Aorta (tissue), 5 donors: ENCODE measurements at regions not wholly inside any gene's neighbourhood (a gene's known extent, or its start where the extent isn't known, plus 50 kb on each side); places are given as distances from the start of the nearest gene placed in this dataset.

ENCODE experiments used
- ATAC-seq: fragments of 200-7000 bp; cut with Tn5 transposase; one replicate; pipeline ENCODE4 v1.9.1; 2022; ENCODE audit warnings: moderate library complexity; ENCODE audit not compliant: low FRiP score
- DNase-seq, 2 donors: peaks; one replicate each; pipeline ENCODE4 v3.0.0-alpha.2; 2020
- H3K27ac ChIP-seq, 2 donors: one replicate each; pipeline ENCODE4 v1.5.1; 2013; ENCODE audit warnings: low read length in 2 of 2, mild to moderate bottlenecking in 2 of 2, moderate library complexity in 2 of 2, control low read depth in 1 of 2, inconsistent platforms in 1 of 2, low read depth in 1 of 2
- H3K27me3 ChIP-seq, 2 donors: one replicate each; pipeline ENCODE4 v1.6.1; 2013; ENCODE audit warnings: control low read depth in 1 of 2, low read length in 1 of 2, mild to moderate bottlenecking in 1 of 2, moderate library complexity in 1 of 2; ENCODE audit not compliant: insufficient read depth in 2 of 2, control insufficient read depth in 1 of 2
- H3K36me3 ChIP-seq, 2 donors: one replicate each; pipeline ENCODE4 v1.6.1; 2013; ENCODE audit warnings: control low read depth in 1 of 2, low read length in 1 of 2, mild to moderate bottlenecking in 1 of 2; ENCODE audit not compliant: insufficient read depth in 2 of 2, control insufficient read depth in 1 of 2
- H3K4me1 ChIP-seq, 2 donors: one replicate each; pipeline ENCODE4 v1.6.1; 2013; ENCODE audit warnings: low read length in 2 of 2, control low read depth in 1 of 2, mild to moderate bottlenecking in 1 of 2, moderate library complexity in 1 of 2; ENCODE audit not compliant: insufficient read depth in 2 of 2, control insufficient read depth in 1 of 2
- H3K4me3 ChIP-seq, 2 donors: one replicate each; pipeline ENCODE4 v1.5.1; 2013; ENCODE audit warnings: low read length in 2 of 2, control low read depth in 1 of 2, mild to moderate bottlenecking in 1 of 2
- H3K9me3 ChIP-seq: one replicate; pipeline ENCODE4 v1.6.1; 2013; ENCODE audit warnings: mild to moderate bottlenecking, low read length; ENCODE audit not compliant: control insufficient read depth
- WGBS, 2 donors: extraction: QIAGEN DNeasy Blood & Tissue Kit; methylation state at CpG; one replicate each; pipeline ENCODE4 v1.1.7; 2013; 5-methylcytosine and 5-hydroxymethylcytosine counted together
- intact Hi-C, 2 donors: fragments of 100-400 bp; cut with DNase I; formaldehyde crosslinking; loops; one replicate each; pipeline versions ENCODE4 v1.14.2 to v1.15.0; 2022
- donor health status: healthy with polysubstance abuse.
- donor health status: Bipolar disorder and iron deficiency.
- donor health status: DM: no; HTN: no; CAD: no.
- donor health status: DM: no; HTN: no; CAD: no.
- donor health status: DM: yes; HTN: yes; CAD: no.

DNA sequence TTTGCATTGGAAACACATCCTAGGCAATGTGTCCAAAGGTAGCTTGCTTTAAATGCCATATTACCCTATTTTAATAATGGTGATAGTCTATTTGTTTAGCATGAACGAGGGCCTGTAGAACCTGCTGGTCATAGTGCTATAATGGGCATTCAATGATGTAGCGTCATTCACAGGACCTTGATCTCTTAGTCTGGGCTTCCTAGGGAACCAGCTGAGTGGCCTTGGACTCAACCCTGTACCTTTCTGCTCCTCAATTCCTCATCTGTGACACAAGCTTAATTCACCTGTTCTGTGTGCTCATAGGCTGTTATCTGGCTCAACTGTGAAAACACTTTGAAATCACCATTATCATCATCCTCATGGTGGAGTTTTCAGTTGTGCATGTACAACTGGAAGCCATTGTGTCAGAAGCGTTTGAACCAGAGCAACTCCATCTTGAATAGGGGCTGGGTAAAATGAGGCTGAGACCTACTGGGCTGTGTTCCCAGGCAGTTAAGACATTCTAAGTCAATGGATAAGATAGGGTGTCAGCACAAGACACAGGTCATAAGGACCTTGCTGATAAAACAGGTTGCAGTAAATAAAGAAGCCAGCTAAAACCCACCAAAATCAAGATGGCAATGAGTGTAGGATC lies 346.8 kb upstream of the KLF3 start:
- Histone ChIP-seq H3K27me3 (no peaks in the 10 kb centered on the region), H3K4me3 (no peak overlapping the region), H3K27ac (no peak overlapping the region), H3K36me3 (no peaks in the 10 kb centered on the region), H3K4me1 (no peaks in the 10 kb centered on the region), H3K9me3 (peaks cover 2% of the 10 kb centered on the region)
- WGBS, 2 donors = 98 to 99% methylated on average over 3 of the region's 3 CpGs
- no peak for ATAC-seq
- no peak for DNase-seq
- intact Hi-C loops = loop anchor here (5.0 kb wide), 3 partner anchors 130 to 255 kb away; no protein-coding TSS in a partner anchor

GRCh38 chr4:38318737-38319455 lies 345.1 kb upstream of the KLF3 start:
- Histone ChIP-seq H3K4me3 (no peak overlapping the region), H3K27me3 (no peaks in the 10 kb centered on the region), H3K9me3 (no peaks in the 10 kb centered on the region), H3K36me3 (no peaks in the 10 kb centered on the region), H3K4me1 (no peaks in the 10 kb centered on the region), H3K27ac (peak overlapping the region in 1 of 2 donors; percentile 68)
- WGBS, 2 donors = 1% methylated on average over 22 of the region's 22 CpGs
- intact Hi-C loops = loop anchor here (2.0 to 5.0 kb wide), 5 partner anchors 108 to 344 kb away; no protein-coding TSS in a partner anchor
- peak; percentile 94 to 95 for DNase-seq
- peak; percentile 96 for ATAC-seq

DNA sequence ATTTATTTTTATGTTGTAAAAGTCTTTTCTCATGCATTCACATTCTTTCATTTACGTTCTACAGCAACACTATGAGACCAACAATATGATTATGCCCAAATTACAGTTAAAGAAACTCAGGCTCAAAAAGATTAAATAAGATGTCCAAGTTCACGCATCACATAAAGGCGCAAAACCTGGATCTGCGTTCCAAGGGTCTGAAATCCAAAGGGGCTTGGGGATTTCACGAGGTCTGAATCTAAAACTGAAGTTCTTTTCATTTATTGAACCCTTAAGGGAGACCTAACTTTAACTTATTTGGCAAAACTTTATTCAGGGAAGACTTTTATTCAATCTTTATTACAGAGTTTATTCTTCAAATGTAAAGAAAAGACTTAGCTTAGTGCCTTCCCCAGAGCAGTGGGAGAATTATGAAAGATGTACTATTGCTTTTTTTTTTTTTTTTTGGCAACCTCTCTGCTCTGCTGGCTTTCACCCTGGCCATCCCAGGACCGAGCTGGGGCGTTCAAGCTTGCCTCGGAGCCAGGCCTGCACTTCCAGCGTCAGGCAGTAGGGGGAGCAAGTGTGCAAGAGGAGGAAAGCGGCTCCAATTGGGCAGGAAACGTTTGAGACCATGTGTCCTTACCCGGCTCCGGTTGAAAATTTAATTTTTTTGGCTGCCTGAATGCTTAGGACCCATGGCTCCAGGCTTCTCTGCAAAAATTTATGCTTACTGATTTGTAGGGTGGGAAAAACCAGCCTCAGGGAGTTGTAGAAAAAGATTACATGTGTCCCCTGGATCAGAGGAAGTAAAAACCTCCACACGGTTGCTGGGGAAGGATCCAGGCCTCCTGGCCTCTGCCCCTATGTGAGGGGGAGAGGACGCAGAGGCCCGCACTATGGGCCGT lies 344.3 kb upstream of the KLF3 start:
- H3K36me3 ChIP-seq = no peaks in the 10 kb centered on the region
- peak; percentile 97 for ATAC-seq
- H3K27ac ChIP-seq = peak overlapping the region in 1 of 2 donors; percentile 68
- H3K4me1 ChIP-seq = no peaks in the 10 kb centered on the region
- H3K4me3 ChIP-seq = no peak overlapping the region
- DNase-seq = peak; percentile 96 to 99
- intact Hi-C loops = loop anchor here (1.0 to 5.0 kb wide), 9 partner anchors 48 to 356 kb away; no protein-coding TSS in a partner anchor
- H3K9me3 ChIP-seq = no peaks in the 10 kb centered on the region
- 16 to 21% methylated on average over 17 of the region's 17 CpGs for WGBS, 2 donors
- H3K27me3 ChIP-seq = no peaks in the 10 kb centered on the region

DNA sequence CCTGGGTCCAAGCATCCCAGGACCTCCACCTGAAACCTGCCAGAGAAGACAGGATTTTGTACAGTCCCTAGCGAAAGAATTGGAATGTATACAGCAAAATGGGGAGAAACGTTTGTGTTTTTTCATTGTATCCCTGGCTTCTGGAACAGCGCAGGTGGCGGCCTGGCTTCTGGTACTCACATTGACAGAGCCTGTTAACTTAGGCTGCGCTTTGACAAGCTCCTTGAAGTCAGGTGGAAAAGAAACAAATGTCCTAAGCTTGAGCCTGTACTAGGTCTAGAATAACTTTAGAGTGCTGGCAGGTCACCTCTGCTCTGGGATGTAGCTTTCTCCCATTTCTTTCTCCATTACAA lies 343.7 kb upstream of the KLF3 start:
- 74 to 77% methylated on average over 5 of the region's 5 CpGs for WGBS, 2 donors
- H3K4me3 ChIP-seq = no peak overlapping the region
- no peaks in the 10 kb centered on the region for H3K9me3 ChIP-seq
- H3K36me3 ChIP-seq = no peaks in the 10 kb centered on the region
- no peaks in the 10 kb centered on the region for H3K4me1 ChIP-seq
- ATAC-seq (no peak), DNase-seq (no peak)
- intact Hi-C loops = loop anchor here (1.0 to 5.0 kb wide), 4 partner anchors 47 to 355 kb away; no protein-coding TSS in a partner anchor
- H3K27ac ChIP-seq = peak overlapping the region in 1 of 2 donors; percentile 19
- no peaks in the 10 kb centered on the region for H3K27me3 ChIP-seq

- no peak for DNase-seq
- H3K27ac ChIP-seq = no peak overlapping the region
- H3K4me3 ChIP-seq = no peak overlapping the region
- intact Hi-C loops = loop anchor here (1.0 to 5.0 kb wide), 4 partner anchors 46 to 354 kb away; no protein-coding TSS in a partner anchor
- 78 to 83% methylated on average over 4 of the region's 4 CpGs for WGBS, 2 donors
- H3K36me3 ChIP-seq = no peaks in the 10 kb centered on the region
- no peaks in the 10 kb centered on the region for H3K4me1 ChIP-seq
- no peaks in the 10 kb centered on the region for H3K9me3 ChIP-seq
- H3K27me3 ChIP-seq = no peaks in the 10 kb centered on the region
- ATAC-seq = no peak
Observed at GRCh38 chr4:38320833-38321232, 343.2 kb upstream of the KLF3 start.

DNA sequence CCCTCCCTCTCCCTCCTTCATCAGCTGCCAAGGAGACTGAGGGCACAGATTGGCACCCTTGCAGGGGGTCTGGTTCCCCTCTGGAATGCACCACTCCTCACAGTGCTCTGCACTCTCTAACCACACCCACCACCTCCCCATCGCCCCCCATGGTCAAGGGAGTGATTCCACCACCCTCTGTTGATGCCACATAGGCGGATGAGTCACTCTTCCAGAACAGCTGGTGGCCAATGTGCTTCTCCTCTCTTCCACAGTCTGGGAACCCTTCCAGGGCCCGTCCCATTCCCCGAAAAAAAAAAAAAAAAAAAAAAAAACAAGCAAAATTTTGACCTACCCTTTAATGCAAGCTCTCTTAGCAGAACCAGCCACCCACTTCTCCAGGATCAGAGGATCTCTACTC lies 341.3 kb upstream of the KLF3 start:
- no peak for ATAC-seq
- Histone ChIP-seq H3K9me3 (no peaks in the 10 kb centered on the region), H3K36me3 (no peaks in the 10 kb centered on the region), H3K27ac (no peak overlapping the region), H3K4me3 (no peak overlapping the region), H3K27me3 (no peaks in the 10 kb centered on the region), H3K4me1 (no peaks in the 10 kb centered on the region)
- DNase-seq = peak; percentile 75 to 79
- WGBS, 2 donors = 28 to 37% methylated on average over 4 of the region's 4 CpGs
- intact Hi-C loops = loop anchor here (5.0 kb wide), 3 partner anchors 45 to 350 kb away; no protein-coding TSS in a partner anchor

DNA sequence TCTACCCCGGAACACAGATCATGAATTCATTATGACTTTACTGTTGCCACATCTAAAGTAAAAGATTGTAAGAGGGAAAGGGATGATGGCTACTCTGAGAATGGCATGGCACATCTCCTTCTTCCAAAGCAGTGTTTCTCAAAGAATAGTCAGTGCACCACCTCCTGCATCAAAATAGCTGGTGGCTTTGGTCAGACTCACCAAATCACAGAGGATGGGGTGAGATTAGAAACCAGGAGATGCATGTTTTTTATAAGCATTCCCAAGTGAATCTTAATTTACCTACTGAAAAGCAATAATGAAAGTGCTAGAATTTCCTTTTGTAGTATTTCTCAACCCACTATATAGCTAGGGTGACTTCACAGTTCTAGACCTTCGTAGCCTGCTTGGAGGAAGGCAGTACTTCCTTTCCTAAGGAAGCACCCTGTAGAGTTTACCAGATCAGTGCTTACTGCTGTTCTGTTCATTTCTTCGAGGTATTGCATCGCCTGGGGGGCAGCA lies 340.8 kb upstream of the KLF3 start:
- no peaks in the 10 kb centered on the region for H3K4me1 ChIP-seq
- no peak overlapping the region for H3K27ac ChIP-seq
- intact Hi-C loops = loop anchor here (5.0 kb wide), 3 partner anchors 44 to 349 kb away; no protein-coding TSS in a partner anchor
- H3K9me3 ChIP-seq = no peaks in the 10 kb centered on the region
- H3K4me3 ChIP-seq = no peak overlapping the region
- DNase-seq (no peak), ATAC-seq (no peak)
- WGBS, 2 donors = 92% methylated on average over 4 of the region's 4 CpGs
- H3K27me3 ChIP-seq = no peaks in the 10 kb centered on the region
- H3K36me3 ChIP-seq = no peaks in the 10 kb centered on the region

- DNase-seq = no peak
- Histone ChIP-seq H3K4me3 (no peak overlapping the region), H3K27ac (no peak overlapping the region), H3K4me1 (no peaks in the 10 kb centered on the region), H3K9me3 (no peaks in the 10 kb centered on the region), H3K27me3 (no peaks in the 10 kb centered on the region), H3K36me3 (no peaks in the 10 kb centered on the region)
- intact Hi-C loops = loop anchor here (5.0 kb wide), 3 partner anchors 42 to 347 kb away; no protein-coding TSS in a partner anchor
- ATAC-seq = no peak
- 92 to 94% methylated on average over 29 to 31 of the region's 31 CpGs for WGBS, 2 donors
Observed at GRCh38 chr4:38324861-38325628, 339.0 kb upstream of the KLF3 start.
